Middle frontal gyrus (tissue), 1 donor: ENCODE measurements at regions not wholly inside any gene's neighbourhood (a gene's known extent, or its start where the extent isn't known, plus 50 kb on each side); places are given as distances from the start of the nearest gene placed in this dataset.
"Not testable (repeated sequence)": the region's sequence is repeated elsewhere in the genome, so short reads cannot be mapped to it uniquely, and the experiment has no call there.

Experiments
- DNase-seq: peaks from one replicate; pipeline ENCODE4 v3.0.0-alpha.2; 2015; ENCODE audit warnings: low spot score; ENCODE audit errors: extremely low spot score

DNA sequence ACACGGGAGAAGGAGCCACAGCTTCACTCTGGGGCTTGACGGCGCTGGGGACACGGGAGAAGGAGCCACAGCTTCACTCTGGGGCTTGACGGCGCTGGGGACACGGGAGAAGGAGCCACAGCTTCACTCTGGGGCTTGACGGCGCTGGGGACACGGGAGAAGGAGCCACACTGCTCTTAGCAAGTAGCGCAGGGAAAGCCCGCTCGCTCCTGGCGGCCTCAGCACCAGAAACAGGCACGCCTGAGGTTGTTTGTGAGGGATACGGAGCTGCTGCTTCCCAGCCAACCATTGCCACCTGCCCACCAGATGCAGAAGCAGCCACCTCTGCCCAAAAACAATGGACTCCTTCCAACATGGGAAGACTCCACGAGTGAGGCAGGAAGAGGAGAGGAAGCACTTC is 244.0 kb upstream of the MGAT5 start:
- not testable (repeated sequence) for DNase-seq

DNA sequence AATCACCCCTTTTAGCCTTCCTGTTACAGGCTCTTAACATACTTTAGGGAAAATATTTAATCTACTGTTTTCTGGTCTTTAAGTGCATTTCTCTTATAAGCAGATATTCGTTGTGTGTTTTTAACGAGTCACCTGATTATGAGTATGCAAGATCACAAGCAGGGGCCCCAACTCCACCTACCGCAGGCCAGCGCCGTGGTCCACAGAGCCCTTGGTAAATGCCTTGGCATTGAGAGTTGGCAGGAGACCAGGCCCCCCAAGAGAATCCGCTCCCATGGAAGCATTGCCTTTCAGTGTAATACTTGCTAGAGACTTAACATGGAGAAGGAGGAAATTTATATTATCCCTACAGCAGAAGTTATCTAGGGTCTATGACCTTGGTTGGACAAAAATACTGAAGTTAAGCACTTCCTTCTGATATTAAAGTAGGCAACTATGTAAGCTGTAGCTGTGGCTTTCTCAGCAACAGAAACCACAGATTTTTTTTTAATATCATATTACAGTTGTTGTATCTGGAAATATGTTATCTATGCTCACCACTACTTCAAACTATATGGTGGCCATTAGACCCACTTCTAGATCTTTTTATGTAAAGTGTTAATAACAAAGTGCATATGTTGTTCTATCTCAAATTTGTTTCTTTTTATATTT is 241.8 kb upstream of the MGAT5 start:
- DNase-seq, result no peak

GRCh38 chr2:134014196-134014960 is 239.5 kb upstream of the MGAT5 start:
- no peak for DNase-seq

- DNase-seq, result no peak
Measured at GRCh38 chr2:134019871-134020270, 234.0 kb upstream of the MGAT5 start.

- DNase-seq, result no peak
Measured at GRCh38 chr2:134020608-134021007, 233.3 kb upstream of the MGAT5 start.

GRCh38 chr2:134021830-134022524 is 231.9 kb upstream of the MGAT5 start:
- DNase-seq, result no peak

DNA sequence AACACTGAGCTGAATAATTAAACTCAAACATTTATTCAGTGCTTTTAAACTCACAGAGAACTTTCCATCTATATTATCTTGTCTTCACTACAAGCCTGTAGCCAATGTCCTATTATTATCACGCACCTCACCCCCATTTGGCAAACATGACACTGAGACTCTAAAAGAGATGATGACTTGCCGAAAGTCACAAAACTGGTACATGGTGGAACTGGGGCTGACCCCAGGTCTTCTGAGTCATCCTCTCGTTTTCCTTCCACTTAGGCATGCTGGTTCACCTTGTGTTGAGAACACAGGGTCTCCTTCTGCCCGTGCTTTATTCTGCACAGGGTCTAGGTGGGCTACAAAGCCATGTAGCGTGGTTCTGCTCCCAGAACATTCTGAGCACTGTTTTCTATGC is 230.0 kb upstream of the MGAT5 start:
- DNase-seq, result no peak

- DNase-seq, result no peak
Measured at GRCh38 chr2:134027980-134028379, 225.9 kb upstream of the MGAT5 start.

DNA sequence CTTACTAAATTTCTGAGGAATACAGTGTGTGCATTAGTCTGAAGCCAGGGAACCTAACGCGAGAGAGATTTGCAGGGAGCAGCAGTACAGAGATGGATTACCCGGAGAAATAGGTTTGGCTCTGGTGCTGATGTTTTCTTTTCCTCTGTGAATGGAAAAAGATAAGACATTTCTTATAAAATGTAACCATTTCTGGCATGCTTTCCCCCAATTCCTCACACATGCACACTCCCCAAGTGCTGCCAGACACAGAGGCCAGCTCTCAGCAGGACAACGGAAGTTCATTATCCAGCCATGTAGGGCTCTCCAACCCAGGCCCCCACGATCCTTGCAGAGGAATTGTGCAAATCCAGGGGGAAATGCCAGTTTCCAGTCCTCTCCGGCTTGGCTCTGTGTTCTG is 224.5 kb upstream of the MGAT5 start:
- no peak for DNase-seq

DNA sequence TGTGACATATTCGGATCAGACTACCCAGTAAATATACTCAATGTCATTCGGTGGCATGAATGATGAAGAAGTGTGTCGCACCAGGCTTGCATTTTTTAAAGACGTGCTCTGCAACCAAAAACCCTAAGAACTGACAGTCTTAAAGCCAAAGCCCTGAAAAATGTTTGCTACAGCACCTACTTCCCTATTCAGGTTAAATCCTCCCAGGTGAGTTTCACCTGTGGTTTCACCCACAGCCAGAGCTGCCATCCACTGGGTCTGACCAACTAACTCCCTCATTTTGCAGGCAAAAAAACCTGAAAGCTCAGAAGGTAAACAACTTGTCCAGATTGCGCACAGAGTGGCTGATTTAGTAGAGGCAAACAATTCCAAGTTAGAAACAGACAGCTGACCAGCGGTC is 222.3 kb upstream of the MGAT5 start:
- DNase-seq, result no peak

GRCh38 chr2:134035605-134036370 is 218.1 kb upstream of the MGAT5 start:
- no peak for DNase-seq

- no peak for DNase-seq
Measured at GRCh38 chr2:134039912-134040581, 213.8 kb upstream of the MGAT5 start.

- DNase-seq, result not testable (repeated sequence)
Measured at GRCh38 chr2:134040626-134041172, 213.2 kb upstream of the MGAT5 start.

DNA sequence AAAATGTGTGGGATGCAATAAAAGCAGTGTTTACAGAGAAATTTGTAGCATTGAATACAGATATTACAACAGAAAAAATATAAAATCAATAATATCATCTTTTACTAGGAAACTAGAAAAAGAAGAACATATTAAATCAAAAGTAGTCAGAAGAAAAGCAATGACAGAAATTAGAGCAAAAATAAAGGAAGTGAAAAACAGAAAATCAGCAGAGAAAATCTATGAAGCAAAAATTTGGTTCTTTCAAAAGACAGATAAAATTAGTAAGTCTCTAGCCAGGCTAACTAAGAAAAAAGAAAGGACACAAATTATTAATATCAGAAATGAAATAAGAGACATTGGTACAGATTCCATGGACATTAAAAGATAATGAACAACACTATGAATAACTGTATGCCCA is 212.0 kb upstream of the MGAT5 start:
- DNase-seq, result no peak

- DNase-seq, result not testable (repeated sequence)
Measured at GRCh38 chr2:134043028-134043427, 210.8 kb upstream of the MGAT5 start.

DNA sequence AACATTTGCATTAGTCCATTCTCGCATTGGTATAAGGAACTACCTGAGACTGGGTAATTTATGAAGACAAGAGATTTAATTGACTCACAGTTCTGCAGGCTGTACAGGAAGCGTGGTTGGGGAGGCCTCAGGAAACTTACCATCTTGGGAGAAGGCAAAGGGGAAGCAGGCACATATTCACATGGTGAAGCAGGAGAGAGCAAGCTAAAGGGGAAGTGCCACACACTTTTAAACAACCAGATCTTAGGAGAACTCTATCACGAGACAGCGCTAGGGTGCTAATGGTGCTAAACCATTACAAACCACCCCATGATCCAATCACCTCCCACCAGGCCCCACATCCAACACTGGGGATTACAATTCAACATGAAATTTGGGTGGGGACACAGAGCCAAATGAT is 201.7 kb upstream of the MGAT5 start:
- DNase-seq, result no peak

GRCh38 chr2:134056173-134056572 is 197.7 kb upstream of the MGAT5 start:
- DNase-seq, result no peak

DNA sequence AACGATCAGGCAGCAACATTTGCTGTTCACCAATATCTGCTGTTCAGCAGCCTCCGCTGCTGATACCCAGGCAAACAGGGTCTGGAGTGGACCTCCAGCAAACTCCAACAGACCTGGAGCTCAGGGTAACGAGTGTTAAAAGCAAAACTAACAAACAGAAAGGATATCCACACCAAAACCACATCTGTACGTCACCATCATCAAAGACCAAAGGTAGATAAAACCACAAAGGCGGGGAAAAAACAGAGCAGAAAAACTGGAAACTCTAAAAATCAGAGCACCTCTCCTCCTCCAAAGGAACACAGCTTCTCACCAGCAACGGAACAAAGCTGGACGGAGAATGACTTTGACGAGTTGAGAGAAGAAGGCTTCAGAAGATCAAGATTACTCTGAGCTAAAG is 192.8 kb upstream of the MGAT5 start:
- DNase-seq, result not testable (repeated sequence)

DNA sequence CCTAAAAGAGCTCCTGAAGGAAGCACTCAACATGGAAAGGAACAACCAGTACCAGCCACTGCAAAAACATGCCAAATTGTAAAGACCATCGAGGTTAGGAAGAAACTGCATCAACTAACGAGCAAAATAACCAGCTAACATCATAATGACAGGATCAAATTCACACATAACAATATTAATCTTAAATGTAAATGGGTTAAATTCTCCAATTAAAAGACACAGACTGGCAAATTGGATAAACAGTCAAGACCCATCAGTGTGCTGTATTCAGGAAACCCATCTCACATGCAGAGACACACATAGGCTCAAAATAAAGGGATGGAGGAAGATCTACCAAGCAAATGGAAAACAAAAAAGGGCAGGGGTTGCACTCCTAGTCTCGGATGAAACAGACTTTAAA is 191.6 kb upstream of the MGAT5 start:
- not testable (repeated sequence) for DNase-seq

DNA sequence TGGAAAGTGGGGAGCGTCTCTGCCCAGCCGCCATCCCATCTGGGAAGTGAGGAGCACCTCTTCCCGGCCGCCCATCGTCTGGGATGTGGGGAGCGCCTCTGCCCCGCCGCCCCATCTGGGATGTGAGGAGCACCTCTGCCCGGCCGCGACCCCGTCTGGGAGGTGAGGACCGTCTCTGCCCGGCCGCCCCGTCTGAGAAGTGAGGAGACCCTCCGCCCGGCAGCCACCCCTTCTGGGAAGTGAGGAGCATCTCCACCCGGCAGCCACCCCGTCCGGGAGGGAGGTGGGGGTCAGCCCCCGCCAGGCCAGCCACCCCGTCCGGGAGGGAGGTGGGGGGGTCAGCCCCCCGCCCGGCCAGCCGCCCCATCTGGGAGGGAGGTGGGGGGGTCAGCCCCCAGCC is 190.0 kb upstream of the MGAT5 start:
- not testable (repeated sequence) for DNase-seq

DNA sequence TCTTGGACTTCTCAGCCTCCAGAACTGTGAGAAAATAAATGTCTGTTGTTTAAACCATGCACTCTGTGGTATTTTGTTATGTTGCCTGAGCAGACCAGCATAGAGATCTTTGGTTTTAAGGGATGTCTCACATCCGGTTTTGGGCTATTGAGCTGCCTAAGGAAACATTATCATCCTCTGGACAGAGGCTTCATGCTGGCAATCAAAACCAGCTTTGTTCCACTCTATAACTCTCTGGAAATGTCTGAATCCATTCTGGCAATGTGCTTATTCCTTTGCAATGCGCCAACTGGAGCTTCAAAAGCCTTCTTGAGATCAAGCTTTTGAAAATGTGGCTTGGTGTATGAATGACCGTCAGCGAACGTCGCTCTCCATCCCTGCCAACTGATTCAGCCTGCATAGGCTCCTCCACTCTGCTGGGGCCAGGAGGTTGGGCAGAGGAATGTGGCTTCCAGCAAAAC is 183.6 kb upstream of the MGAT5 start:
- no peak for DNase-seq
